ENCODE measurements at regions not wholly inside any gene's neighbourhood (a gene's known extent, or its start where the extent isn't known, plus 50 kb on each side); places are given as distances from the start of the nearest gene placed in this dataset.

DNA sequence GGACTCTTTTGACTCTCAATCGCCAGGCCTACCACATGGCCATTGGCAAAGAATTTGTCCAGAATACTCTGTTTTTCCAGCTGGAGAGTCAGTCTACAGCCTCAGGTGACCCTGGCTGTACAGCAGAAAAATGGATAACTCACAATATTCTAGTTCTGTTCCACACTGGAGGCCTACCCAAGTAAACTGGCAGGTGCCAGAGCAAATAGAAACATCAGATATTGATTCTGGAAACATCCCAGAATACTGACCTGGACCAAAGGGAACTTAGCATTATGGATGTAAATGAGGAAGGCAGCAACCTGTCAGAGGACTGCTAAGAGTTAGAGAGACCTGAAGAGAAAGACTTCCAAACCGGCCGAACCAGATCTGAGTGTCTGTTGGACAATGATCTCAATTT lies 147.9 kb upstream of the SMAD1 start:
- TF ChIP-seq, protein P1, sequence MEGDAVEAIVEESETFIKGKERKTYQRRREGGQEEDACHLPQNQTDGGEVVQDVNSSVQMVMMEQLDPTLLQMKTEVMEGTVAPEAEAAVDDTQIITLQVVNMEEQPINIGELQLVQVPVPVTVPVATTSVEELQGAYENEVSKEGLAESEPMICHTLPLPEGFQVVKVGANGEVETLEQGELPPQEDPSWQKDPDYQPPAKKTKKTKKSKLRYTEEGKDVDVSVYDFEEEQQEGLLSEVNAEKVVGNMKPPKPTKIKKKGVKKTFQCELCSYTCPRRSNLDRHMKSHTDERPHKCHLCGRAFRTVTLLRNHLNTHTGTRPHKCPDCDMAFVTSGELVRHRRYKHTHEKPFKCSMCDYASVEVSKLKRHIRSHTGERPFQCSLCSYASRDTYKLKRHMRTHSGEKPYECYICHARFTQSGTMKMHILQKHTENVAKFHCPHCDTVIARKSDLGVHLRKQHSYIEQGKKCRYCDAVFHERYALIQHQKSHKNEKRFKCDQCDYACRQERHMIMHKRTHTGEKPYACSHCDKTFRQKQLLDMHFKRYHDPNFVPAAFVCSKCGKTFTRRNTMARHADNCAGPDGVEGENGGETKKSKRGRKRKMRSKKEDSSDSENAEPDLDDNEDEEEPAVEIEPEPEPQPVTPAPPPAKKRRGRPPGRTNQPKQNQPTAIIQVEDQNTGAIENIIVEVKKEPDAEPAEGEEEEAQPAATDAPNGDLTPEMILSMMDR (IDR thresholded peaks at IDR 0.05): no peak
- no peak for TF ChIP-seq POLR2A (IDR thresholded peaks at IDR 0.05)
